HL-60 (cell line): ENCODE measurements at regions not wholly inside any gene's neighbourhood (a gene's known extent, or its start where the extent isn't known, plus 50 kb on each side); places are given as distances from the start of the nearest gene placed in this dataset.

ENCODE experiments used
- DNase-seq, 2 experiments: peaks; one replicate each; pipeline ENCODE4 v3.0.0-alpha.2; 2010 to 2020; ENCODE audit warnings: low read depth in 1 of 2, low spot score in 1 of 2
- H3K27ac ChIP-seq: fragments of 250-450 bp; sonication (Bioruptor Pico); replicated peaks from 2 replicates; pipeline ENCODE4 v1.5.1; 2020; ENCODE audit warnings: mild to moderate bottlenecking, moderate library complexity
- H3K27me3 ChIP-seq: fragments of 250-450 bp; sonication (Bioruptor Pico); 2 replicates; pipeline ENCODE4 v1.5.1; 2021; ENCODE audit warnings: mild to moderate bottlenecking, moderate library complexity; ENCODE audit not compliant: insufficient read depth, poor library complexity, severe bottlenecking
- H3K4me3 ChIP-seq: replicated peaks from 2 replicates; pipeline ENCODE4 v1.5.1; 2011; ENCODE audit warnings: mild to moderate bottlenecking, control low read depth, low read length; ENCODE audit not compliant: insufficient read depth
- GABPA ChIP-seq: IDR thresholded peaks from 2 replicates; pipeline ENCODE4 v1.6.1; 2012; ENCODE audit warnings: low read depth
- POLR2AphosphoS5 ChIP-seq: IDR thresholded peaks from 2 replicates; pipeline ENCODE4 v1.6.1; 2012; ENCODE audit warnings: low read depth
- SPI1 ChIP-seq: IDR thresholded peaks from 2 replicates; pipeline ENCODE4 v1.6.1; 2012; ENCODE audit warnings: low read depth, mild to moderate bottlenecking, borderline replicate concordance
- TF ChIP-seq, protein P1 (sequence below): IDR thresholded peaks from one replicate; pipeline ENCODE4 v1.5.1; 2011; ENCODE audit warnings: low read length, control low read depth, inconsistent platforms; ENCODE audit not compliant: insufficient read depth
- TF ChIP-seq, protein P2 (sequence below): IDR thresholded peaks from 2 replicates; pipeline ENCODE4 v1.6.1; 2012; ENCODE audit warnings: low read depth; ENCODE audit not compliant: insufficient replicate concordance

DNA sequence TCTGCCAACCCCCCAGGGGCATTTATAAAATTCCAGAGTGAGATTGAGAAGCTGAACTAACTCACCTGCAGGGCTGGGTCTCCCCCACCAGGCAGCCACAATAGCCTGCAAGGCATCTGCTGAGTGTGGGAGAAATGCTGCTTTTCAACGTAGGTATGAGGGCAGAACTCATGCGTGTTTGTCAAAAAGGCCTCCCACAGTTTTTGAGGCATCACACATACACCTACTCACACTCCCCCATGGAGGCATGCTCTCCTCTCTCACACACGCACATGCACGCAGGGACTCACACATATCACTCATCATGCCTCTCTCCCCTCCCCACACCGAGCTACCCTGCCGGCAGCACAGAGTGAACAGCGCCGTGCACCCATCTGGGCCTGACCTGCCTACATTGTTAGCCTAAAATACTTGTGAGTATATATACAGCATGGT is 390.5 kb downstream of the FGF9 start:
- Histone ChIP-seq H3K4me3 (no peak overlapping the region), H3K27me3 (no peaks in the 10 kb centered on the region), H3K27ac (no peak overlapping the region)
- TF ChIP-seq, protein P1, sequence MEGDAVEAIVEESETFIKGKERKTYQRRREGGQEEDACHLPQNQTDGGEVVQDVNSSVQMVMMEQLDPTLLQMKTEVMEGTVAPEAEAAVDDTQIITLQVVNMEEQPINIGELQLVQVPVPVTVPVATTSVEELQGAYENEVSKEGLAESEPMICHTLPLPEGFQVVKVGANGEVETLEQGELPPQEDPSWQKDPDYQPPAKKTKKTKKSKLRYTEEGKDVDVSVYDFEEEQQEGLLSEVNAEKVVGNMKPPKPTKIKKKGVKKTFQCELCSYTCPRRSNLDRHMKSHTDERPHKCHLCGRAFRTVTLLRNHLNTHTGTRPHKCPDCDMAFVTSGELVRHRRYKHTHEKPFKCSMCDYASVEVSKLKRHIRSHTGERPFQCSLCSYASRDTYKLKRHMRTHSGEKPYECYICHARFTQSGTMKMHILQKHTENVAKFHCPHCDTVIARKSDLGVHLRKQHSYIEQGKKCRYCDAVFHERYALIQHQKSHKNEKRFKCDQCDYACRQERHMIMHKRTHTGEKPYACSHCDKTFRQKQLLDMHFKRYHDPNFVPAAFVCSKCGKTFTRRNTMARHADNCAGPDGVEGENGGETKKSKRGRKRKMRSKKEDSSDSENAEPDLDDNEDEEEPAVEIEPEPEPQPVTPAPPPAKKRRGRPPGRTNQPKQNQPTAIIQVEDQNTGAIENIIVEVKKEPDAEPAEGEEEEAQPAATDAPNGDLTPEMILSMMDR = no peak
- TF ChIP-seq, protein P2, sequence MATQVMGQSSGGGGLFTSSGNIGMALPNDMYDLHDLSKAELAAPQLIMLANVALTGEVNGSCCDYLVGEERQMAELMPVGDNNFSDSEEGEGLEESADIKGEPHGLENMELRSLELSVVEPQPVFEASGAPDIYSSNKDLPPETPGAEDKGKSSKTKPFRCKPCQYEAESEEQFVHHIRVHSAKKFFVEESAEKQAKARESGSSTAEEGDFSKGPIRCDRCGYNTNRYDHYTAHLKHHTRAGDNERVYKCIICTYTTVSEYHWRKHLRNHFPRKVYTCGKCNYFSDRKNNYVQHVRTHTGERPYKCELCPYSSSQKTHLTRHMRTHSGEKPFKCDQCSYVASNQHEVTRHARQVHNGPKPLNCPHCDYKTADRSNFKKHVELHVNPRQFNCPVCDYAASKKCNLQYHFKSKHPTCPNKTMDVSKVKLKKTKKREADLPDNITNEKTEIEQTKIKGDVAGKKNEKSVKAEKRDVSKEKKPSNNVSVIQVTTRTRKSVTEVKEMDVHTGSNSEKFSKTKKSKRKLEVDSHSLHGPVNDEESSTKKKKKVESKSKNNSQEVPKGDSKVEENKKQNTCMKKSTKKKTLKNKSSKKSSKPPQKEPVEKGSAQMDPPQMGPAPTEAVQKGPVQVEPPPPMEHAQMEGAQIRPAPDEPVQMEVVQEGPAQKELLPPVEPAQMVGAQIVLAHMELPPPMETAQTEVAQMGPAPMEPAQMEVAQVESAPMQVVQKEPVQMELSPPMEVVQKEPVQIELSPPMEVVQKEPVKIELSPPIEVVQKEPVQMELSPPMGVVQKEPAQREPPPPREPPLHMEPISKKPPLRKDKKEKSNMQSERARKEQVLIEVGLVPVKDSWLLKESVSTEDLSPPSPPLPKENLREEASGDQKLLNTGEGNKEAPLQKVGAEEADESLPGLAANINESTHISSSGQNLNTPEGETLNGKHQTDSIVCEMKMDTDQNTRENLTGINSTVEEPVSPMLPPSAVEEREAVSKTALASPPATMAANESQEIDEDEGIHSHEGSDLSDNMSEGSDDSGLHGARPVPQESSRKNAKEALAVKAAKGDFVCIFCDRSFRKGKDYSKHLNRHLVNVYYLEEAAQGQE = no peak
- TF ChIP-seq SPI1 = no peak
- no peak for TF ChIP-seq GABPA
- no peak for TF ChIP-seq POLR2AphosphoS5
- no peak for DNase-seq

DNA sequence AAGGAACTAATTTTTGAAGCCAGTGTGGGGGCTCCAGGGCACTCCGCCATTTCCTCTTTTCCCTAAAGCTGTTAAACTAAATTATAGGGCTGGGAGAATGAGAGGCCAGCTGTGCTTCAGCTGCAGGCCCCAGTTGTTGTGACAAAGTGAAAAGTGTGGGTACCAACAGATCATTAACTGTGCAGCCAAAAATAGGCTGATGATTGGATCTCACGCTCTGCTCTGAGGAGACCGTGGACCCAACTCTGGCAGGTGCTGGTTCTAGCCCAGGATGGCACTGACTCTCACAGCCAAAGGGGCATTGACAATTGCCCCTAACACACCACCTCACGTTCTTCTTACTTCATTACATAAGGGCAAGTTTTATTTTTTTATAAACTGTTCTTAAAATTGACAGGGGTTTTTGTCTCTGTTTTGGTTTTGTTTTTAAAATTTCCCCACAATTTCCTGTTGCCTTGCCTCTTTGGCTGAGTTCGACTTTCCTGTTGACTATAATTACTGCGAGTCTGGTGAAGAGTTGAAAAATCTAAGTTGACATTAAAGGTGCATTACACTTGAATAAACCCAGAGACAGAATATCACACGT is 391.0 kb downstream of the FGF9 start:
- DNase-seq = no peak
- H3K27me3 ChIP-seq = no peaks in the 10 kb centered on the region
- TF ChIP-seq POLR2AphosphoS5 = no peak
- TF ChIP-seq, protein P1 = no peak
- TF ChIP-seq SPI1 = no peak
- TF ChIP-seq, protein P2 = no peak
- no peak for TF ChIP-seq GABPA
- no peak overlapping the region for H3K4me3 ChIP-seq
- H3K27ac ChIP-seq = no peak overlapping the region

DNA sequence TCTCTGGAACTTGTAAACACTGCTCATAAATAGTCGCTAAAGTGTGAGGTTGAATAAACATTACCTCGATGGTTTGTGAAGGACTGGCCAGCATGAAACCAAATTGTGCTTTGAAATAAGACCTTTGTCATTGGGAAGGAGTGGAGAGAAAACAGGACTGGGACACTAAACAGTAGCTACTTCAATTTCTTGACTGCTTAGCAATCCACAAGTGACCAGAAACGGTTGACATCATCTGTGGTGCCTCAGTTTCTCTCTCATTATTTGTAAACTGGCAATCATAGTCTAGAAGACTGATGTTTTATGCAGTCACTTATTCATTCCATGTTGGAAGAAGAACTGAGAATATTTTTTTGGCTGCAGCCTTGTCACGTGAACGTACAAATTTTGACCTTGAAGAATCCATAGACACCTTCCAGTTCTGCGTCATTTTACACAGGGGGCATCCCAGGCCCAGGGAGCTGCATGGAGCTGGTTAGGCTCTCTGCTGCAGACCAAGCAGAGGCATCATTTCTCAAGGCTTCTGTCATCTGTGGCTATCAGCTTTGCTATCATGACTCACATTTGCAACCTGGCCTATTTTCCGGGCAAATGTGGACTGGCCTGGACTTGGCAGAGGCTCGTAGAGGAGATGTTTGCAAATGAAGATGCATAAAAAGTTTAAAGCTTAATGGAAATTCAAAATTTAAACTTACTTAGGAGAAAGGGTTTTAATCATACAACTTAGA is 391.8 kb downstream of the FGF9 start:
- Histone ChIP-seq H3K27ac (no peak overlapping the region), H3K4me3 (no peak overlapping the region), H3K27me3 (no peaks in the 10 kb centered on the region)
- DNase-seq = no peak
- TF ChIP-seq, protein P1 = no peak
- TF ChIP-seq, protein P2 = no peak
- TF ChIP-seq SPI1 (no peak), GABPA (no peak), POLR2AphosphoS5 (no peak)
